ENCODE measurements at regions not wholly inside any gene's neighbourhood (a gene's known extent, or its start where the extent isn't known, plus 50 kb on each side); places are given as distances from the start of the nearest gene placed in this dataset.
"Not testable (repeated sequence)": the region's sequence is repeated elsewhere in the genome, so short reads cannot be mapped to it uniquely, and the experiment has no call there.

- no peaks in the 10 kb centered on the region for H3K27me3 Mint-ChIP-seq
- H3K9me3 Mint-ChIP-seq = no peaks in the 10 kb centered on the region
- H3K36me3 Mint-ChIP-seq (ENCODE audit: low read depth) = no peaks in the 10 kb centered on the region
- H3K4me3 Mint-ChIP-seq = no peak overlapping the region
- no peak for DNase-seq
- no peaks in the 10 kb centered on the region for H3K4me1 Mint-ChIP-seq
- ATAC-seq = no peak
- H3K27ac Mint-ChIP-seq = no peak overlapping the region
Observed at GRCh38 chr3:94336046-94336753, 273.3 kb downstream of the NSUN3 start.

DNA sequence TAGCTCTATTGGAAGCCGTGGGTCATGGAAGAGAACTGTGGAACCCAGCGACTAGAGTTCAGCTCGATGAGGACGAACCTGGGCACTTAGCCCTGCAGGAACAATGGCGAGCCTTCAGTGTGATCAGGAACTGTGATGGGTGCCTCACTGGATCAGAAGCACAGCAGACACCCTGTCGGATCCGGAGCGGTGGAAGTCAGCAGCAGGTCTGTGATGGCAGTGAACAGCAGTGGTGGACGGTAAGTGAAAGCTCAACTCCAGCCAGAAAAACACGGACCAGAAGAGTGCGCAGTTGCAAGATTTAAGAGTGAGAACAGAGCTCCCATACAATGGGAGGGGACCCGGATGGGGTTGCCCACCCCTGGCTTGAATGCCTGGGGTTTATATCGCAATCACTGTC lies 282.2 kb downstream of the NSUN3 start:
- ATAC-seq (no peak), DNase-seq (no peak)
- Mint-ChIP-seq H3K27me3 (no peaks in the 10 kb centered on the region), H3K4me1 (no peaks in the 10 kb centered on the region), H3K27ac (no peak overlapping the region), H3K9me3 (peaks cover 7% of the 10 kb centered on the region), H3K4me3 (no peak overlapping the region), H3K36me3 (ENCODE audit: low read depth) (no peaks in the 10 kb centered on the region)

- Mint-ChIP-seq H3K9me3 (peaks cover 7% of the 10 kb centered on the region), H3K4me1 (no peaks in the 10 kb centered on the region), H3K4me3 (no peak overlapping the region), H3K27ac (no peak overlapping the region), H3K36me3 (ENCODE audit: low read depth) (no peaks in the 10 kb centered on the region), H3K27me3 (no peaks in the 10 kb centered on the region)
- ATAC-seq (no peak), DNase-seq (no peak)
Observed at GRCh38 chr3:94349310-94349878, 286.5 kb downstream of the NSUN3 start.

DNA sequence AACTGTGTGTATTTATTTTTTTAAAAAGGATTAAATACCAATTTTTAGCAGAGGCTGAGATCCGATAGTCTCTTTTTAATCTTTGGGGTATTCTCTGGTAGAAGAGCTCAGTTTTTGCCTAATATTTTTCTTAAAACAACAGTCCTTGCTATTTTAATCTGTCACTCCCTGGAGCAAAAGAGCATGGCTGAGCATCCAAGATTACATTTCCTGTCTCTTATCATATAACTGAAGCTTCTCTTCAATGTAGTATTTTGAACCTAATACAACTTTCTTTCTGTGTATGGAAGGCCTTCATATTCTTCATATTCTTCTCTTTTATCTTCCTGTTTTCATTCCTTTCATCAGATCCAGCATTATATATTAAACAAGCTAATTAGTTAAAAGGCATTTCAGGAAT lies 293.7 kb downstream of the NSUN3 start:
- no peaks in the 10 kb centered on the region for H3K4me1 Mint-ChIP-seq
- no peak overlapping the region for H3K27ac Mint-ChIP-seq
- H3K36me3 Mint-ChIP-seq (ENCODE audit: low read depth) = no peaks in the 10 kb centered on the region
- H3K4me3 Mint-ChIP-seq = no peak overlapping the region
- no peaks in the 10 kb centered on the region for H3K27me3 Mint-ChIP-seq
- no peak for ATAC-seq
- no peaks in the 10 kb centered on the region for H3K9me3 Mint-ChIP-seq
- no peak for DNase-seq

DNA sequence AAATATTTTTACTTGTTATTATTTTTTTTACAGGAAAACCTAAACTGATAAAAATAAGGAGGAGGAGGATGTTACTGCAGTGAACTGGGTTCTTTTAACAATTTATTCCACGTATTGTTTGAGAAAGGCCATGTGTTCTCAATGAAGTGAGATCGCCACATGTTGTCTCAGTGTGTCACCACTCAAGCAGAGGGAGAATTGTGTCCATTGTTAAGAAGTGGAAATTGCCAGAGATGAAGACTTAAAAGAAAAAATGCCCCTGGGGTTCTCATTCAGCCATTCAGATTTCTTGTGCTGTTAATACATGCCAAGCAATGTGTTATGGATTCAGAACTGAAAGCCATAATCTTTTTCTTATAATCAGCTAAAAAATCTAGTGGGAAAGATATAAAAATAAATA lies 297.1 kb downstream of the NSUN3 start:
- Mint-ChIP-seq H3K4me3 (no peak overlapping the region), H3K4me1 (no peaks in the 10 kb centered on the region), H3K27me3 (no peaks in the 10 kb centered on the region), H3K27ac (no peak overlapping the region), H3K36me3 (ENCODE audit: low read depth) (no peaks in the 10 kb centered on the region), H3K9me3 (peaks cover 3% of the 10 kb centered on the region)
- ATAC-seq = no peak
- no peak for DNase-seq

- DNase-seq (no peak), ATAC-seq (no peak)
- H3K27me3 Mint-ChIP-seq = no peaks in the 10 kb centered on the region
- peaks cover 3% of the 10 kb centered on the region for H3K9me3 Mint-ChIP-seq
- H3K4me1 Mint-ChIP-seq = no peaks in the 10 kb centered on the region
- H3K36me3 Mint-ChIP-seq (ENCODE audit: low read depth) = no peaks in the 10 kb centered on the region
- no peak overlapping the region for H3K4me3 Mint-ChIP-seq
- H3K27ac Mint-ChIP-seq = no peak overlapping the region
Observed at GRCh38 chr3:94360987-94361386, 298.1 kb downstream of the NSUN3 start.

DNA sequence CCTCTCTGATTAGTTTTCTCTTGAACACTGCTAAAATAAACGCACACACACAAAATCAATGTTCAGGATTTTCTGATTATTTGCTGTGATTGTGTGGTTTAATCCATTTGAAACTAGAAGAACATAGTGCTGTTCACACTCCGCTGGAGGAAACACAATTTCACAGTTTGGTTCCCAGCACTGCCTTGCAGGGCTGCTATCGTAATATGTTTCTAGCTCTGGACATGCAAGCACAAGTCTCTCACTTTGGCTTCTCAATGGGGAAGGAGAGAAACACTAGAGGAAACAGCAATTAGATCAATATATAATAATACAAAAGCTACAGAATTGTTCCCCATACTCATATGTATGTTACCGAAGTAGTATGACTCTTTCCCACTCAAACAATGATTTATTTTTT lies 299.5 kb downstream of the NSUN3 start:
- ATAC-seq (no peak), DNase-seq (no peak)
- H3K36me3 Mint-ChIP-seq (ENCODE audit: low read depth) = no peaks in the 10 kb centered on the region
- no peaks in the 10 kb centered on the region for H3K27me3 Mint-ChIP-seq
- H3K4me1 Mint-ChIP-seq = no peaks in the 10 kb centered on the region
- peaks cover 3% of the 10 kb centered on the region for H3K9me3 Mint-ChIP-seq
- H3K27ac Mint-ChIP-seq = no peak overlapping the region
- no peak overlapping the region for H3K4me3 Mint-ChIP-seq

- Mint-ChIP-seq H3K27ac (no peak overlapping the region), H3K36me3 (ENCODE audit: low read depth) (no peaks in the 10 kb centered on the region), H3K4me1 (no peaks in the 10 kb centered on the region), H3K4me3 (no peak overlapping the region), H3K9me3 (peaks cover 7% of the 10 kb centered on the region), H3K27me3 (no peaks in the 10 kb centered on the region)
- ATAC-seq (no peak), DNase-seq (no peak)
Observed at GRCh38 chr3:94365006-94365405, 302.1 kb downstream of the NSUN3 start.

DNA sequence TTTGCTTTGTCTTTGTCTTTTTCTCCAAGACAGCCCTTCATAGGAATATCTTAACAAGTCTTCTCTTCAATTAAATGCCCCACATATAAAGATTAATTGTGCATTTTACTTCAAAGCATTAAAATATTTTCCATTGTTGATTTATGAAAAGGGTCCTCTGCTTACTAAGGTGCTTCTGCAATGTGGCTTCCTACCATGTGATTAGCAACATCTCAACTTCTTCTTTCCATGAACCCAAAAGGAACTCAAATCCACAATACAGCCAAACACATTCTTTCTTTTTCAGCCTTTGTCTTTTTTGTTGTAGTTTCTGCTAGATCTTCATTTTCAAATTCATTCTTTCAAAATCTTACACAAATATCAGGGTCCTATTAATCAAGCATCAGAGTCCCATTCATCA lies 309.2 kb downstream of the NSUN3 start:
- Mint-ChIP-seq H3K36me3 (ENCODE audit: low read depth) (no peaks in the 10 kb centered on the region), H3K27ac (no peak overlapping the region), H3K27me3 (no peaks in the 10 kb centered on the region), H3K4me3 (no peak overlapping the region), H3K9me3 (peaks cover 4% of the 10 kb centered on the region), H3K4me1 (no peaks in the 10 kb centered on the region)
- DNase-seq (no peak), ATAC-seq (no peak)

- H3K27ac Mint-ChIP-seq = no peak overlapping the region
- no peaks in the 10 kb centered on the region for H3K36me3 Mint-ChIP-seq (ENCODE audit: low read depth)
- H3K9me3 Mint-ChIP-seq = peaks cover 4% of the 10 kb centered on the region
- no peaks in the 10 kb centered on the region for H3K27me3 Mint-ChIP-seq
- ATAC-seq = no peak
- DNase-seq = no peak
- H3K4me3 Mint-ChIP-seq = no peak overlapping the region
- H3K4me1 Mint-ChIP-seq = no peaks in the 10 kb centered on the region
Observed at GRCh38 chr3:94373456-94373855, 310.6 kb downstream of the NSUN3 start.

DNA sequence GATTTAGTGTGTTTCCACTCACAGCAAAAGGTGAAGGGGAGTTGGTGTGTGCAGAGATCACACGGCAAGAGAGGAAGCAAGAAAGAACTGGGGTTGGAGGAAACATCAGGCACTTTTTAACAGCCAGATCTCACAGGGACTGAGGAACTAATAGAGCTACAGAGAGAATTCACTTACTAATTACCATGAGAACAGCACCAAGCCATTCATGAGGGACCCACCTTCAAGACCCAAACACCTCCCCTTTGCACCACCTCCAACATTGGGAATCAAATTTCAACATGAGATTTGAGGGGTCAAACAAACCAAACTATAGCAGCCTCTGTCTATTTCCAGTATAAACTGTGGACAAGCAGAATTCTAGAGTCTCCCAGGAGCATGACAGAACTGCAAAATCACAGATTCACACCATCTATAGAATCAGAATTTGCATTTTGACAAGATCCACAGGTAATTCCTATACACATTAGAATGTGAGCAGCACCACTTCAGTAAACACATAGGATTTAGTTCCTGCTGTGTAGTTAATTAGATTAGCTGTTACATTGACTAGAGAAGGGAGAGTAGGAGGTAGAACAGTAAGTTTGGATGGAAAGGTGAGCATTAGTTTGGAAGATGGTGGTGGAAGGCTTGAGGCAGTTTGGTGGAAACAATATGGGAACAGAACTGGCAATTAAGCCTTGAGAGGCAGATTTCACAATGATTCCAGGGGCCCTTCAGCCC lies 311.7 kb downstream of the NSUN3 start:
- no peaks in the 10 kb centered on the region for H3K36me3 Mint-ChIP-seq (ENCODE audit: low read depth)
- H3K27ac Mint-ChIP-seq = no peak overlapping the region
- no peaks in the 10 kb centered on the region for H3K4me1 Mint-ChIP-seq
- DNase-seq = no peak
- no peak for ATAC-seq
- no peaks in the 10 kb centered on the region for H3K27me3 Mint-ChIP-seq
- H3K9me3 Mint-ChIP-seq = no peaks in the 10 kb centered on the region
- H3K4me3 Mint-ChIP-seq = no peak overlapping the region

GRCh38 chr3:94377123-94377696 lies 314.3 kb downstream of the NSUN3 start:
- not testable (repeated sequence) for H3K27ac Mint-ChIP-seq; H3K9me3 Mint-ChIP-seq; DNase-seq; H3K4me3 Mint-ChIP-seq; H3K36me3 Mint-ChIP-seq (ENCODE audit: low read depth); ATAC-seq; H3K4me1 Mint-ChIP-seq; H3K27me3 Mint-ChIP-seq

DNA sequence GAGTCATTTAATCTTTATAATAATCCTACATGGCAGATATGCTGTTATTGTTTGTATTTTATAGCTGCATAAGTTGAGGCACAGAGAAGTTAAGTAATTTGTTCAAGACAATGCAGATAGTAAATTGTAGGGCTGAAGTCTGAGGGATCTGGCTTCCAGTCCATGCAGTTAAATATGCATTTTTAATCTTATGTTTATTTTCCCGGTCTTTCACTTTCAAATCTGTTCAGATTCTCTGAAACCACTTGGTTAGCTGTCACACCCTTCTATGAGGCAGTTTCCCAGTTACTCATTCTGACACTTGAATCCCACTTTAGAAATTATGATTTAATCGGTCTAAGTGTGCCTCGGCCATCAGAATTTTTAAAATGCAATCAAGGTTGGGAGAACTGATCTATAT lies 315.0 kb downstream of the NSUN3 start:
- H3K4me3 Mint-ChIP-seq; ATAC-seq; H3K9me3 Mint-ChIP-seq; H3K27ac Mint-ChIP-seq; H3K27me3 Mint-ChIP-seq; H3K4me1 Mint-ChIP-seq; DNase-seq; H3K36me3 Mint-ChIP-seq (ENCODE audit: low read depth): not testable (repeated sequence)

DNA sequence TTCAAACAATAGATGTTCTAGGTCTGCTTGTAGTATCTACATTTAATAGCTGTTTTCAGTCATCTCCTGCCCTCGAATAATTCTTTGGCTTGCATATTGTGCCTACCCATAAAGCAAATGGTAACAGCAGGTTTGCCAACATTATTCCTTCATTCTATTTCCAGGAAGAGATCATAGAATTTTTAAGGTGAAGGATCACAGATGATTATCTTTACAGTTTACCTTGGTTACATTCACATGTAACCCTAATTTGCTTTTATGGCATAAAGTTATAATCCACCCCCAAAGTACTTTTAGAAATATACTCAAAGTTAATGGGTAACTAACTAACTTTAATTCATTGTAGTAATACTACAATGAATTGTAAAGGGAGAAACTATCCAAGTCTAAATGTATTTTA lies 315.5 kb downstream of the NSUN3 start:
- no peak overlapping the region for H3K27ac Mint-ChIP-seq
- no peak overlapping the region for H3K4me3 Mint-ChIP-seq
- ATAC-seq = no peak
- H3K36me3 Mint-ChIP-seq (ENCODE audit: low read depth) = no peaks in the 10 kb centered on the region
- H3K27me3 Mint-ChIP-seq = no peaks in the 10 kb centered on the region
- DNase-seq = no peak
- no peaks in the 10 kb centered on the region for H3K4me1 Mint-ChIP-seq
- no peaks in the 10 kb centered on the region for H3K9me3 Mint-ChIP-seq

DNA sequence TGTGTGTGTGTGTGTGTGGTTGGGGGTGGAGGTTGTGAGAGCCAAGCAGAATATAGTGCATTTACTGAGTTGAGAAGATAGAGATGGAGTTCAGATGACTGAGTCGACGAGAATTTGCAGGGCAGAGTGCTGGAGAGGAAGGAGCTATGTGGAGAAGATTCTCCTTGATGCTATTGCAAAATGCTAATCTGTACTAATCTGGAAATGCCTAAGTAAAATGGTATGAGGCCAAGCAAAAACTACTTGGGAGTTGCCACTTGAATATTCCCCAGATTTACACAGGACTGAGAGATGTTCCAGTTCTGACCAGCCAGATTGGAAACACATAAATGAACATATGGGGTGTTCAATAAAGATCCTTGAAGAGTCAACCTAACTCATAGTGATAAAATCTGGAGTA lies 316.4 kb downstream of the NSUN3 start:
- Mint-ChIP-seq H3K27me3 (no peaks in the 10 kb centered on the region), H3K4me3 (no peak overlapping the region), H3K36me3 (ENCODE audit: low read depth) (no peaks in the 10 kb centered on the region), H3K4me1 (no peaks in the 10 kb centered on the region), H3K27ac (no peak overlapping the region), H3K9me3 (no peaks in the 10 kb centered on the region)
- DNase-seq = no peak
- no peak for ATAC-seq
